Vagina (tissue), 2 donors: ENCODE measurements at regions not wholly inside any gene's neighbourhood (a gene's known extent, or its start where the extent isn't known, plus 50 kb on each side); places are given as distances from the start of the nearest gene placed in this dataset.

ENCODE experiments used
- POLR2AphosphoS5 ChIP-seq, 2 donors: sonication (generic); formaldehyde crosslinking; IDR thresholded peaks; one replicate each; pipeline ENCODE4 v1.9.0; 2017; ENCODE audit warnings: antibody characterized with exemption in 2 of 2, mild to moderate bottlenecking in 2 of 2, low read depth in 1 of 2; ENCODE audit not compliant: insufficient read depth in 1 of 2
- TF ChIP-seq, protein P1 (sequence below), 3 experiments: fragments of 450-650 bp in 2 of 3; fragments of 200-600 bp in 1 of 3; sonication (generic) in 1 of 3; IDR thresholded peaks; one replicate each; pipeline ENCODE4 v1.5.1; 2017 to 2019; ENCODE audit warnings: antibody characterized with exemption in 3 of 3, mild to moderate bottlenecking in 2 of 3, moderate library complexity in 2 of 3

- TF ChIP-seq, protein P1, sequence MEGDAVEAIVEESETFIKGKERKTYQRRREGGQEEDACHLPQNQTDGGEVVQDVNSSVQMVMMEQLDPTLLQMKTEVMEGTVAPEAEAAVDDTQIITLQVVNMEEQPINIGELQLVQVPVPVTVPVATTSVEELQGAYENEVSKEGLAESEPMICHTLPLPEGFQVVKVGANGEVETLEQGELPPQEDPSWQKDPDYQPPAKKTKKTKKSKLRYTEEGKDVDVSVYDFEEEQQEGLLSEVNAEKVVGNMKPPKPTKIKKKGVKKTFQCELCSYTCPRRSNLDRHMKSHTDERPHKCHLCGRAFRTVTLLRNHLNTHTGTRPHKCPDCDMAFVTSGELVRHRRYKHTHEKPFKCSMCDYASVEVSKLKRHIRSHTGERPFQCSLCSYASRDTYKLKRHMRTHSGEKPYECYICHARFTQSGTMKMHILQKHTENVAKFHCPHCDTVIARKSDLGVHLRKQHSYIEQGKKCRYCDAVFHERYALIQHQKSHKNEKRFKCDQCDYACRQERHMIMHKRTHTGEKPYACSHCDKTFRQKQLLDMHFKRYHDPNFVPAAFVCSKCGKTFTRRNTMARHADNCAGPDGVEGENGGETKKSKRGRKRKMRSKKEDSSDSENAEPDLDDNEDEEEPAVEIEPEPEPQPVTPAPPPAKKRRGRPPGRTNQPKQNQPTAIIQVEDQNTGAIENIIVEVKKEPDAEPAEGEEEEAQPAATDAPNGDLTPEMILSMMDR (IDR thresholded peaks at IDR 0.05) = no peak
- no peak for TF ChIP-seq POLR2AphosphoS5 (IDR thresholded peaks at IDR 0.05; ENCODE audit: insufficient read depth in 1 of 2, low read depth in 1 of 2)
Observed at GRCh38 chr3:70635301-70635700, 322.9 kb upstream of the MDFIC2 start.
